K562 (cell line): ENCODE measurements at regions not wholly inside any gene's neighbourhood (a gene's known extent, or its start where the extent isn't known, plus 50 kb on each side); places are given as distances from the start of the nearest gene placed in this dataset.

ENCODE experiments used
- ESRRB ChIP-seq: fragments of 250-450 bp; sonication (Bioruptor Pico); IDR thresholded peaks from 2 replicates; pipeline ENCODE4 v1.5.0; 2020; ENCODE audit warnings: mild to moderate bottlenecking, moderate library complexity, borderline replicate concordance
- PHF8 ChIP-seq: fragments of 200-600 bp; sonication (generic); IDR thresholded peaks from 2 replicates; pipeline ENCODE4 v1.6.1; 2012; ENCODE audit warnings: mixed run types, mild to moderate bottlenecking, inconsistent platforms, low read length, moderate library complexity, borderline replicate concordance
- RFX5 ChIP-seq: IDR thresholded peaks from 2 replicates; pipeline ENCODE4 v1.6.1; 2011; ENCODE audit warnings: low read depth, mild to moderate bottlenecking, improper control_type of control experiment, low read length
- TARDBP ChIP-seq: fragments of 450-650 bp; IDR thresholded peaks from 2 replicates; pipeline ENCODE4 v1.6.1; 2016
- ZNF408 ChIP-seq: fragments of 250-450 bp; sonication (Bioruptor Pico); IDR thresholded peaks from 2 replicates; pipeline ENCODE4 v1.4.0; 2020; ENCODE audit warnings: low read depth, mild to moderate bottlenecking, moderate library complexity
- ZNF507 ChIP-seq: conservative IDR thresholded peaks from 2 replicates; pipeline ENCODE4 v1.6.1; 2017; ENCODE audit warnings: missing genetic modification characterization, missing compliant biosample characterization
- TF ChIP-seq, protein P1 (sequence below), 2 experiments: fragments of 450-650 bp; IDR thresholded peaks; 2 replicates each; pipeline ENCODE4 v1.6.1; 2018; ENCODE audit warnings: mild to moderate bottlenecking in 2 of 2, low read depth in 1 of 2; ENCODE audit not compliant: partially characterized antibody in 2 of 2

DNA sequence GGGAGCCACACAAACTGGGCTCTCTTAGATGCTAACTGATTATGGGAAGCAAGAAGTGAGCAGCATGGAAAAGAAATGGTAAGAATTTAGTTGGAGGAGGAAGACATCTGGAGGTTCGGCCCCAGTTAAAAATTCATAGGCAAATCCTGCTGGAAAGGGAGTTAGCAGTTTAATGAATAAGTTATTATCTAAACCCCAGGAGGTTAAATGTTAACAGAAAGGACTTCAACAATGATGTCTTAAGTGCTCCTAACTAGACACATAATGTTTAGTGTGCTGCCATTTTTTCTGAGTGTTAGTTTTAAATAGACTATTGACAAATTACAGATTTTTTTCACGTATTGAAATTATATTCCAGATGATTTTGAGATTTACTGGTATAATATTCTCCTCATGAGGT is 1265.3 kb upstream of the ADGRL2 start (continued):
- TF ChIP-seq, protein P1, sequence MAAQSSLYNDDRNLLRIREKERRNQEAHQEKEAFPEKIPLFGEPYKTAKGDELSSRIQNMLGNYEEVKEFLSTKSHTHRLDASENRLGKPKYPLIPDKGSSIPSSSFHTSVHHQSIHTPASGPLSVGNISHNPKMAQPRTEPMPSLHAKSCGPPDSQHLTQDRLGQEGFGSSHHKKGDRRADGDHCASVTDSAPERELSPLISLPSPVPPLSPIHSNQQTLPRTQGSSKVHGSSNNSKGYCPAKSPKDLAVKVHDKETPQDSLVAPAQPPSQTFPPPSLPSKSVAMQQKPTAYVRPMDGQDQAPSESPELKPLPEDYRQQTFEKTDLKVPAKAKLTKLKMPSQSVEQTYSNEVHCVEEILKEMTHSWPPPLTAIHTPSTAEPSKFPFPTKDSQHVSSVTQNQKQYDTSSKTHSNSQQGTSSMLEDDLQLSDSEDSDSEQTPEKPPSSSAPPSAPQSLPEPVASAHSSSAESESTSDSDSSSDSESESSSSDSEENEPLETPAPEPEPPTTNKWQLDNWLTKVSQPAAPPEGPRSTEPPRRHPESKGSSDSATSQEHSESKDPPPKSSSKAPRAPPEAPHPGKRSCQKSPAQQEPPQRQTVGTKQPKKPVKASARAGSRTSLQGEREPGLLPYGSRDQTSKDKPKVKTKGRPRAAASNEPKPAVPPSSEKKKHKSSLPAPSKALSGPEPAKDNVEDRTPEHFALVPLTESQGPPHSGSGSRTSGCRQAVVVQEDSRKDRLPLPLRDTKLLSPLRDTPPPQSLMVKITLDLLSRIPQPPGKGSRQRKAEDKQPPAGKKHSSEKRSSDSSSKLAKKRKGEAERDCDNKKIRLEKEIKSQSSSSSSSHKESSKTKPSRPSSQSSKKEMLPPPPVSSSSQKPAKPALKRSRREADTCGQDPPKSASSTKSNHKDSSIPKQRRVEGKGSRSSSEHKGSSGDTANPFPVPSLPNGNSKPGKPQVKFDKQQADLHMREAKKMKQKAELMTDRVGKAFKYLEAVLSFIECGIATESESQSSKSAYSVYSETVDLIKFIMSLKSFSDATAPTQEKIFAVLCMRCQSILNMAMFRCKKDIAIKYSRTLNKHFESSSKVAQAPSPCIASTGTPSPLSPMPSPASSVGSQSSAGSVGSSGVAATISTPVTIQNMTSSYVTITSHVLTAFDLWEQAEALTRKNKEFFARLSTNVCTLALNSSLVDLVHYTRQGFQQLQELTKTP (IDR thresholded peaks at IDR 0.05; ENCODE audit: low read depth in 1 of 2, partially characterized antibody in 2 of 2) = no peak
- TF ChIP-seq RFX5 (no peak), TARDBP (no peak), PHF8 (no peak), ZNF507 (tag) (no peak), ESRRB (CRISPR knock-in tag) (no peak), ZNF408 (CRISPR knock-in tag) (no peak)
